ENCODE measurements at regions not wholly inside any gene's neighbourhood (a gene's known extent, or its start where the extent isn't known, plus 50 kb on each side); places are given as distances from the start of the nearest gene placed in this dataset.
"Not testable (repeated sequence)": the region's sequence is repeated elsewhere in the genome, so short reads cannot be mapped to it uniquely, and the experiment has no call there.

- Histone ChIP-seq H3K4me3 (no peak overlapping the region), H3K9me3 (no peaks in the 10 kb centered on the region), H3K27me3 (peaks cover 31% of the 10 kb centered on the region), H3K36me3 (no peaks in the 10 kb centered on the region), H3K4me1 (peaks cover 3% of the 10 kb centered on the region), H3K27ac (no peak overlapping the region)
- WGBS: 81% methylated on average over 3 of the region's 3 CpGs
- DNase-seq (ENCODE audit: low spot score in 2 of 2): no peak
- TF ChIP-seq CTCF (IDR thresholded peaks at IDR 0.05) (no peak), EP300 (IDR thresholded peaks at IDR 0.05) (no peak), POLR2AphosphoS5 (IDR thresholded peaks at IDR 0.05) (no peak), POLR2A (IDR thresholded peaks at IDR 0.05) (no peak)
Measured at GRCh38 chr11:44471603-44472002, 93.9 kb upstream of the CD82 start.

GRCh38 chr11:44472916-44473315, 92.5 kb upstream of the CD82 start:
- Histone ChIP-seq H3K27me3 (peaks cover 20% of the 10 kb centered on the region), H3K27ac (no peak overlapping the region), H3K36me3 (no peaks in the 10 kb centered on the region), H3K4me1 (no peaks in the 10 kb centered on the region), H3K9me3 (no peaks in the 10 kb centered on the region), H3K4me3 (no peak overlapping the region)
- DNase-seq (ENCODE audit: low spot score in 2 of 2): no peak
- TF ChIP-seq EP300 (IDR thresholded peaks at IDR 0.05): no peak
- TF ChIP-seq CTCF (IDR thresholded peaks at IDR 0.05): no peak
- TF ChIP-seq POLR2A (IDR thresholded peaks at IDR 0.05): no peak
- no peak for TF ChIP-seq POLR2AphosphoS5 (IDR thresholded peaks at IDR 0.05)
- 86% methylated on average over 3 of the region's 4 CpGs for WGBS

- peaks cover 17% of the 10 kb centered on the region for H3K27me3 ChIP-seq
- TF ChIP-seq EP300 (IDR thresholded peaks at IDR 0.05) (no peak), POLR2AphosphoS5 (IDR thresholded peaks at IDR 0.05) (no peak), POLR2A (IDR thresholded peaks at IDR 0.05) (no peak), CTCF (IDR thresholded peaks at IDR 0.05) (no peak)
- 97% methylated on average over 5 of the region's 5 CpGs for WGBS
- no peak for DNase-seq (ENCODE audit: low spot score in 2 of 2)
- H3K36me3 ChIP-seq: no peaks in the 10 kb centered on the region
- H3K27ac ChIP-seq: no peak overlapping the region
- no peaks in the 10 kb centered on the region for H3K9me3 ChIP-seq
- no peak overlapping the region for H3K4me3 ChIP-seq
- H3K4me1 ChIP-seq: no peaks in the 10 kb centered on the region
Measured at GRCh38 chr11:44474702-44475101, 90.8 kb upstream of the CD82 start.

- Histone ChIP-seq H3K4me1 (no peaks in the 10 kb centered on the region), H3K4me3 (no peak overlapping the region), H3K36me3 (no peaks in the 10 kb centered on the region), H3K9me3 (no peaks in the 10 kb centered on the region), H3K27me3 (peaks cover 14% of the 10 kb centered on the region), H3K27ac (no peak overlapping the region)
- DNase-seq (ENCODE audit: low spot score in 2 of 2): no peak
- TF ChIP-seq CTCF (IDR thresholded peaks at IDR 0.05) (no peak), EP300 (IDR thresholded peaks at IDR 0.05) (no peak), POLR2AphosphoS5 (IDR thresholded peaks at IDR 0.05) (no peak), POLR2A (IDR thresholded peaks at IDR 0.05) (no peak)
- WGBS: 76% methylated on average over 5 of the region's 10 CpGs
Measured at GRCh38 chr11:44475114-44475686, 90.3 kb upstream of the CD82 start.

GRCh38 chr11:44482338-44482737, 83.1 kb upstream of the CD82 start:
- DNase-seq (ENCODE audit: low spot score in 2 of 2); H3K4me1 ChIP-seq; H3K27me3 ChIP-seq; H3K36me3 ChIP-seq; H3K27ac ChIP-seq; H3K4me3 ChIP-seq; H3K9me3 ChIP-seq: not testable (repeated sequence)
- 87% methylated on average over 4 of the region's 4 CpGs for WGBS

Data from suprapubic skin (tissue), 4 donors.